ENCODE measurements at regions not wholly inside any gene's neighbourhood (a gene's known extent, or its start where the extent isn't known, plus 50 kb on each side); places are given as distances from the start of the nearest gene placed in this dataset.
"Not testable (repeated sequence)": the region's sequence is repeated elsewhere in the genome, so short reads cannot be mapped to it uniquely, and the experiment has no call there.

GRCh38 chr12:131557078-131557709 lies 153.7 kb upstream of the SFSWAP start:
- WGBS, 2 donors, result 85 to 89% methylated on average over 18 of the region's 18 CpGs
- no peak overlapping the region for H3K27ac ChIP-seq
- TF ChIP-seq POLR2A (IDR thresholded peaks at IDR 0.05) (no peak), CTCF (IDR thresholded peaks at IDR 0.05) (no peak)
- H3K27me3 ChIP-seq, result no peaks in the 10 kb centered on the region
- peaks cover 5 to 7% of the 10 kb centered on the region in 2 donors for H3K4me1 ChIP-seq
- H3K4me3 ChIP-seq (replicated peaks in 1 of 3), result no peak overlapping the region
- intact Hi-C loops (cut with DNase I), result no loop called here
- H3K9me3 ChIP-seq, result no peaks in the 10 kb centered on the region
- no peak for DNase-seq
- H3K36me3 ChIP-seq, result no peaks in the 10 kb centered on the region

GRCh38 chr12:131559517-131560516 lies 151.1 kb upstream of the SFSWAP start:
- TF ChIP-seq CTCF (IDR thresholded peaks at IDR 0.05) (no peak), POLR2A (IDR thresholded peaks at IDR 0.05) (no peak)
- Histone ChIP-seq H3K4me1 (peaks cover 5 to 11% of the 10 kb centered on the region in 2 donors), H3K36me3 (no peaks in the 10 kb centered on the region), H3K4me3 (replicated peaks in 1 of 3) (no peak overlapping the region), H3K27me3 (no peaks in the 10 kb centered on the region), H3K27ac (no peak overlapping the region), H3K9me3 (no peaks in the 10 kb centered on the region)
- intact Hi-C loops (cut with DNase I), result no loop called here
- no peak for DNase-seq
- 86 to 93% methylated on average over 14 of the region's 17 CpGs for WGBS, 2 donors

GRCh38 chr12:131561051-131561450 lies 149.8 kb upstream of the SFSWAP start:
- H3K27me3 ChIP-seq, result no peaks in the 10 kb centered on the region
- no peak for DNase-seq
- TF ChIP-seq CTCF (IDR thresholded peaks at IDR 0.05), result no peak
- no peak for TF ChIP-seq POLR2A (IDR thresholded peaks at IDR 0.05)
- H3K9me3 ChIP-seq, result no peaks in the 10 kb centered on the region
- H3K36me3 ChIP-seq, result no peaks in the 10 kb centered on the region
- WGBS, 2 donors, result 46 to 63% methylated on average over 4 of the region's 5 CpGs
- no peak overlapping the region for H3K27ac ChIP-seq
- intact Hi-C loops (cut with DNase I), result no loop called here
- peaks cover 5 to 11% of the 10 kb centered on the region in 2 donors for H3K4me1 ChIP-seq
- H3K4me3 ChIP-seq (replicated peaks in 1 of 3), result no peak overlapping the region

GRCh38 chr12:131561891-131562684 lies 148.8 kb upstream of the SFSWAP start:
- peak; percentile 59 to 61 for DNase-seq
- TF ChIP-seq CTCF (IDR thresholded peaks at IDR 0.05) (no peak), POLR2A (IDR thresholded peaks at IDR 0.05) (no peak)
- no peak overlapping the region for H3K4me3 ChIP-seq (replicated peaks in 1 of 3)
- no peaks in the 10 kb centered on the region for H3K36me3 ChIP-seq
- intact Hi-C loops (cut with DNase I), result no loop called here
- peak overlapping the region in 1 of 3 donors; percentile 8 for H3K27ac ChIP-seq
- no peaks in the 10 kb centered on the region for H3K9me3 ChIP-seq
- H3K4me1 ChIP-seq, result peaks cover 5 to 11% of the 10 kb centered on the region in 2 donors
- 23 to 36% methylated on average over 9 of the region's 9 CpGs for WGBS, 2 donors
- no peaks in the 10 kb centered on the region for H3K27me3 ChIP-seq

GRCh38 chr12:131564138-131564727 lies 146.7 kb upstream of the SFSWAP start:
- 29 to 34% methylated on average over 9 to 11 of the region's 12 CpGs for WGBS, 2 donors
- H3K27ac ChIP-seq, H3K27me3 ChIP-seq: not testable (repeated sequence)

More at GRCh38 chr12:131564138-131564727, 146.7 kb upstream of the SFSWAP start:
- DNase-seq; intact Hi-C loops (cut with DNase I); H3K4me3 ChIP-seq (replicated peaks in 1 of 3); H3K9me3 ChIP-seq; H3K36me3 ChIP-seq: not testable (repeated sequence)
- peaks cover 5 to 11% of the 10 kb centered on the region in 2 donors for H3K4me1 ChIP-seq
